HFFc6 (cell line): ENCODE measurements at regions not wholly inside any gene's neighbourhood (a gene's known extent, or its start where the extent isn't known, plus 50 kb on each side); places are given as distances from the start of the nearest gene placed in this dataset.

Experiments
- DNase-seq: peaks from one replicate; pipeline ENCODE4 v3.0.0-alpha.2; 2018
- H3K27ac Mint-ChIP-seq: 2 replicates; pipeline ENCODE4 v1.8.0; 2020; ENCODE audit warnings: mild to moderate bottlenecking, mixed read lengths
- H3K27me3 Mint-ChIP-seq: 2 replicates; pipeline ENCODE4 v1.8.0; 2021; ENCODE audit warnings: mild to moderate bottlenecking, moderate library complexity, mixed read lengths; ENCODE audit not compliant: insufficient read depth
- H3K36me3 Mint-ChIP-seq: 2 replicates; pipeline ENCODE4 v1.8.0; 2021; ENCODE audit warnings: low read depth, mixed read lengths
- H3K4me1 Mint-ChIP-seq: 2 replicates; pipeline ENCODE4 v1.8.0; 2020; ENCODE audit warnings: low read depth, mixed read lengths
- H3K4me3 Mint-ChIP-seq: 2 replicates; pipeline ENCODE4 v1.8.0; 2020; ENCODE audit warnings: mild to moderate bottlenecking, moderate library complexity, mixed read lengths
- H3K9me3 Mint-ChIP-seq: 2 replicates; pipeline ENCODE4 v1.8.0; 2020; ENCODE audit warnings: mild to moderate bottlenecking, mixed read lengths
- CTCF ChIP-seq: fragments of 200-600 bp; sonication (generic); IDR thresholded peaks from 2 replicates; pipeline ENCODE4 v1.5.0; 2021; ENCODE audit warnings: antibody characterized with exemption, mild to moderate bottlenecking

GRCh38 chr5:122253794-122254193 is 58.2 kb upstream of the SNCAIP start:
- Mint-ChIP-seq H3K4me3 (no peak overlapping the region), H3K27ac (no peak overlapping the region), H3K9me3 (peaks cover 21% of the 10 kb centered on the region), H3K36me3 (peaks cover 8% of the 10 kb centered on the region; the same call in 1 of the 2 replicates), H3K4me1 (no peaks in the 10 kb centered on the region), H3K27me3 (no peaks in the 10 kb centered on the region)
- no peak for TF ChIP-seq CTCF
- no peak for DNase-seq

- no peak overlapping the region for H3K27ac Mint-ChIP-seq
- H3K4me1 Mint-ChIP-seq = peaks cover 14% of the 10 kb centered on the region
- no peak overlapping the region for H3K4me3 Mint-ChIP-seq
- peaks cover 8% of the 10 kb centered on the region; the same call in 1 of the 2 replicates for H3K36me3 Mint-ChIP-seq
- no peak for DNase-seq
- peaks cover 2% of the 10 kb centered on the region; the same call in 1 of the 2 replicates for H3K27me3 Mint-ChIP-seq
- TF ChIP-seq CTCF = no peak
- peaks cover 21% of the 10 kb centered on the region for H3K9me3 Mint-ChIP-seq
Observed at GRCh38 chr5:122256388-122256787, 55.6 kb upstream of the SNCAIP start.

- Mint-ChIP-seq H3K27ac (no peak overlapping the region), H3K4me1 (peaks cover 14% of the 10 kb centered on the region), H3K27me3 (peaks cover 2% of the 10 kb centered on the region; the same call in 1 of the 2 replicates), H3K4me3 (no peak overlapping the region), H3K36me3 (peaks cover 8% of the 10 kb centered on the region; the same call in 1 of the 2 replicates), H3K9me3 (peaks cover 21% of the 10 kb centered on the region)
- no peak for DNase-seq
- no peak for TF ChIP-seq CTCF
Observed at GRCh38 chr5:122257000-122257399, 55.0 kb upstream of the SNCAIP start.

- Mint-ChIP-seq H3K27ac (no peak overlapping the region), H3K4me1 (peaks cover 26% of the 10 kb centered on the region), H3K9me3 (peaks cover 21% of the 10 kb centered on the region), H3K4me3 (no peak overlapping the region), H3K36me3 (peaks cover 8% of the 10 kb centered on the region; the same call in 1 of the 2 replicates), H3K27me3 (peaks cover 2% of the 10 kb centered on the region; the same call in 1 of the 2 replicates)
- no peak for TF ChIP-seq CTCF
- DNase-seq = no peak
Observed at GRCh38 chr5:122258241-122258640, 53.8 kb upstream of the SNCAIP start.

- no peak overlapping the region for H3K27ac Mint-ChIP-seq
- peaks cover 32% of the 10 kb centered on the region for H3K4me1 Mint-ChIP-seq
- no peak for DNase-seq
- H3K36me3 Mint-ChIP-seq = peaks cover 8% of the 10 kb centered on the region; the same call in 1 of the 2 replicates
- H3K4me3 Mint-ChIP-seq = no peak overlapping the region
- no peak for TF ChIP-seq CTCF
- H3K27me3 Mint-ChIP-seq = peaks cover 2% of the 10 kb centered on the region; the same call in 1 of the 2 replicates
- H3K9me3 Mint-ChIP-seq = peaks cover 21% of the 10 kb centered on the region
Observed at GRCh38 chr5:122258840-122259239, 53.2 kb upstream of the SNCAIP start.

GRCh38 chr5:122259995-122260394 is 52.0 kb upstream of the SNCAIP start:
- peaks cover 21% of the 10 kb centered on the region for H3K9me3 Mint-ChIP-seq
- H3K27me3 Mint-ChIP-seq = peaks cover 2% of the 10 kb centered on the region; the same call in 1 of the 2 replicates
- H3K27ac Mint-ChIP-seq = no peak overlapping the region
- peak; percentile 75 for DNase-seq
- H3K4me1 Mint-ChIP-seq = peaks cover 33% of the 10 kb centered on the region
- no peak overlapping the region for H3K4me3 Mint-ChIP-seq
- TF ChIP-seq CTCF = no peak
- peaks cover 8% of the 10 kb centered on the region; the same call in 1 of the 2 replicates for H3K36me3 Mint-ChIP-seq
